K562 (cell line): ENCODE measurements at regions not wholly inside any gene's neighbourhood (a gene's known extent, or its start where the extent isn't known, plus 50 kb on each side); places are given as distances from the start of the nearest gene placed in this dataset.
A peak's percentile ranks its signal among the peaks of the same experiment; 100 is the strongest.

Experiments used
- ATAC-seq: fragments of 200-7000 bp; cut with Tn5 transposase; 3 replicates; pipeline ENCODE4 v1.9.1; 2020; ENCODE audit warnings: moderate library complexity
- BruUV-seq: library from RNA; stranded (reverse); fragments of 400-500 nt; replicated peaks from 2 replicates; lab custom pipeline; 2021; lab: Mats Ljungman, UMichigan
- CTCF ChIA-PET: fragments of 300-600 bp; formaldehyde crosslinking; extraction: SDS; loops from one replicate; lab custom pipeline; 2021; ENCODE audit warnings: low intra/inter-chr PET ratio; lab: Yijun Ruan, JAX
- POLR2A ChIA-PET: fragments of 300-600, 350-650 bp; sonication (Branson Sonifier 250); formaldehyde crosslinking; extraction: SDS; loops from one replicate; lab custom pipeline; 2021; ENCODE audit warnings: antibody characterized with exemption, inconsistent platforms; lab: Yijun Ruan, JAX
- DNase-seq, 4 experiments: peaks; one replicate each; pipeline versions ENCODE4 v3.0.0 to v3.0.0-alpha.2; 2011 to 2018; ENCODE audit warnings: low spot score in 3 of 4, mixed read lengths in 3 of 4; ENCODE audit errors: extremely low read depth in 1 of 4
- FAIRE-seq: peaks from 2 replicates; lab custom pipeline; 2011; peaks lifted over from hg19 to GRCh38; lab: Jason Lieb, UNC
- H2AFZ ChIP-seq: 2 replicates; pipeline ENCODE4 v1.6.0; 2011; ENCODE audit warnings: low read depth, low read length, control low read depth, inconsistent platforms
- H3K27ac ChIP-seq: fragments of 200-600 bp; 3 replicates; pipeline ENCODE4 v1.8.0; 2011; ENCODE audit warnings: low read depth, mild to moderate bottlenecking, control low read depth, inconsistent platforms, low read length, moderate library complexity, mixed read lengths; ENCODE audit errors: extremely low read depth
- H3K27me3 ChIP-seq, 2 experiments: fragments of 300-600 bp in 1 of 2; 2 replicates in 1 of 2; 3 replicates in 1 of 2; pipeline versions ENCODE4 v1.6.0 to v1.8.0; 2011; ENCODE audit warnings: inconsistent platforms in 2 of 2, low read length in 2 of 2, mild to moderate bottlenecking in 1 of 2, mixed read lengths in 1 of 2, moderate library complexity in 1 of 2; ENCODE audit not compliant: control insufficient read depth in 2 of 2, insufficient read depth in 2 of 2
- H3K36me3 ChIP-seq: fragments of 300-600 bp; 3 replicates; pipeline ENCODE4 v1.8.0; 2011; ENCODE audit warnings: mild to moderate bottlenecking, low read length, inconsistent platforms; ENCODE audit not compliant: control insufficient read depth, insufficient read depth
- H3K4me1 ChIP-seq, 2 experiments: fragments of 200-600 bp in 1 of 2; replicated peaks in 1 of 2; 2 replicates in 1 of 2; 3 replicates in 1 of 2; pipeline versions ENCODE4 v1.5.1 to v1.8.0; 2011; ENCODE audit warnings: inconsistent platforms in 2 of 2, low read length in 2 of 2, mild to moderate bottlenecking in 1 of 2, mixed read lengths in 1 of 2, moderate library complexity in 1 of 2; ENCODE audit not compliant: control insufficient read depth in 2 of 2, insufficient read depth in 2 of 2
- H3K4me2 ChIP-seq: 2 replicates; pipeline ENCODE4 v1.6.1; 2011; ENCODE audit warnings: low read length, control low read depth, inconsistent platforms, mixed read lengths; ENCODE audit not compliant: insufficient read depth
- H3K4me3 ChIP-seq: fragments of 200-600 bp; sonication (generic), shearing (Covaris generic); 2 replicates; pipeline ENCODE4 v1.5.1; 2016; ENCODE audit warnings: control low read depth, inconsistent platforms
- H3K79me2 ChIP-seq: fragments of 200-600 bp; 3 replicates; pipeline ENCODE4 v1.8.0; 2011; ENCODE audit warnings: low read length, inconsistent platforms; ENCODE audit not compliant: control insufficient read depth, insufficient read depth
- H3K9ac ChIP-seq, 2 experiments: 2 replicates each; pipeline versions ENCODE4 v1.6.0 to v1.6.1; 2011; ENCODE audit warnings: low read depth in 2 of 2, low read length in 2 of 2, control low read depth in 1 of 2, inconsistent platforms in 1 of 2, mild to moderate bottlenecking in 1 of 2, mixed read lengths in 1 of 2; ENCODE audit not compliant: insufficient read depth in 1 of 2
- H3K9me1 ChIP-seq: one replicate; pipeline ENCODE4 v1.6.0; 2011; ENCODE audit warnings: inconsistent platforms, mild to moderate bottlenecking, low read length, moderate library complexity; ENCODE audit not compliant: control insufficient read depth, insufficient read depth
- H3K9me3 ChIP-seq: replicated peaks from 2 replicates; pipeline ENCODE4 v1.5.1; 2011; ENCODE audit warnings: low read depth, low read length, inconsistent platforms; ENCODE audit not compliant: control insufficient read depth, insufficient read depth
- H4K20me1 ChIP-seq: replicated peaks from 2 replicates; pipeline ENCODE4 v1.6.1; 2011; ENCODE audit warnings: low read length, inconsistent platforms, mixed read lengths; ENCODE audit not compliant: control insufficient read depth, insufficient read depth
- CEBPB ChIP-seq: fragments of 450-650 bp; IDR thresholded peaks from 2 replicates; pipeline ENCODE4 v1.6.1; 2016; ENCODE audit warnings: missing genetic modification characterization, missing compliant biosample characterization
- CEBPG ChIP-seq, 3 experiments: fragments of 200-800 bp in 1 of 3; sonication (Bioruptor generic) in 1 of 3; sonication (generic) in 1 of 3; formaldehyde crosslinking in 1 of 3; IDR thresholded peaks in 2 of 3; conservative IDR thresholded peaks in 1 of 3; 2 replicates each; pipeline versions ENCODE4 v1.6.1 to v1.8.0; 2016 to 2022; ENCODE audit warnings: missing compliant biosample characterization in 2 of 3, missing genetic modification characterization in 2 of 3, mild to moderate bottlenecking in 1 of 3, missing genetic modification reagents in 1 of 3
- EHMT2 ChIP-seq: fragments of 450-650 bp; IDR thresholded peaks from 2 replicates; pipeline ENCODE4 v1.6.1; 2018; ENCODE audit warnings: antibody characterized with exemption
- FOSL1 ChIP-seq: fragments of 200-800 bp; sonication (Bioruptor generic); conservative IDR thresholded peaks from 2 replicates; pipeline ENCODE4 v1.6.1; 2016; ENCODE audit warnings: missing genetic modification characterization, missing compliant biosample characterization
- RHOXF2B ChIP-seq: fragments of 250-450 bp; sonication (Bioruptor Pico); conservative IDR thresholded peaks from 2 replicates; pipeline ENCODE4 v1.5.1; 2021
- ZC3H4 ChIP-seq: sonication (generic); formaldehyde crosslinking; IDR thresholded peaks from 2 replicates; pipeline ENCODE4 v1.9.0; 2021; ENCODE audit warnings: missing genetic modification reagents, borderline replicate concordance
- WGBS: fragments of 100-300 bp; shearing (Covaris generic); methylation state at CpG from one replicate; pipeline ENCODE4 v1.1.6; 2016; ENCODE audit warnings: low coverage, mixed read lengths; ENCODE audit not compliant: insufficient coverage; ENCODE audit errors: missing lambda C conversion rate; 5-methylcytosine and 5-hydroxymethylcytosine counted together
- in situ Hi-C: fragments of 300-500 bp; cut with MboI; formaldehyde crosslinking; loops from 4 replicates; pipeline ENCODE4 v1.15.0; 2018; ENCODE audit warnings: inconsistent platforms, mixed read lengths
- intact Hi-C: fragments of 100-400 bp; cut with micrococcal nuclease; formaldehyde crosslinking; loops from 2 replicates; pipeline ENCODE4 v1.14.2; 2022

DNA sequence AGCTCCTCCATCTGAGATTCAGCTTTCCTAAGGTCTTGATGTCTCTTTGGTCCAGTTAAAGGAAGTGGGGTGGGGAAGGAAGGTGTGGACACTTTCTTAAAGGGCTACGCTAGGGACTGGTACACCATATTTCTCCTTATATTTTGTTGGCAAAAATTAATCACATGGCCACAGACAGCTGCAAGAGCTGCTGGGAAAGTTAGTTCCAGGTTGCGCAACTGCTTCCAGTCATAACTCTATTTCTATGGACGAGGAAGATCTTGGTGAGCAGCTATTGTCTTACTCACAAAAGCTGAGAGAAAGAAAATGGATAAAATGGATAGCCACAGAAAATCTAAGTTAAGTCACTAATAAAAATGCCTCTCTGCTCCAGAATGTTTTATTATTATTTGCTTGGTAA lies 60.7 kb upstream of the PPM1B start:
- TF ChIP-seq CEBPB (peak; percentile 92), RHOXF2B (CRISPR knock-in tag) (no peak), CEBPG (CRISPR knock-in tag; IDR thresholded peaks at IDR 0.05) (peak; percentile 69), CEBPG (tag; conservative IDR thresholded peaks at IDR 0.05 in 1 of 2, IDR thresholded peaks at IDR 0.05 in 1 of 2) (peak; percentile 79 to 87), EHMT2 (no peak)
- H3K4me3 ChIP-seq, result no peak overlapping the region

DNA sequence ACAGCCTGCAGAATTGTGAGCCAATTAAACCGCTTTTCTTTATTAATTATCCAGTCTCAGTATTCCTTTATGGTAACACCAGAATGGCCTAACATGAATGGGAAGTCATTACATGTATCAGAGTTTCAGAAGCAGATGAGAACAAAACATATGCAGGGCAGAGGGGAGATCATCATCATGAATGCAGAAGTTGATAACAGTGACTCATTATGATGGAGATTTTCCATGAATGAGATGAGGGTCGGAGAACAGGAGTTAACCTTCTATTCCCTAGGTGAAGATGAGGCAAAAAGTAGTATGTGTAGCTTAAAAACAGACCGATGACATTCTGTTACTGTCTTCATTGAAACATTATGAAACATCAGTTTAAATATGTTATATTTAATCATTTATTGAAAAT lies 59.5 kb upstream of the PPM1B start:
- CTCF ChIA-PET, result no interaction called here
- no peak overlapping the region for H3K4me2 ChIP-seq

More for the DNA sequence above, 60.7 kb upstream of the PPM1B start:
- Histone ChIP-seq H3K27ac (no peak overlapping the region), H3K36me3 (no peaks in the 10 kb centered on the region), H3K4me1 (no peaks in the 10 kb centered on the region), H3K4me2 (no peak overlapping the region), H3K27me3 (peaks cover 12 to 17% of the 10 kb centered on the region in 2 experiments; a peak in 4 of 5 replicates), H3K79me2 (no peaks in the 10 kb centered on the region), H3K9me1 (no peaks in the 10 kb centered on the region), H2AFZ (no peak overlapping the region), H3K9ac (no peak overlapping the region), H3K9me3 (no peaks in the 10 kb centered on the region), H4K20me1 (no peaks in the 10 kb centered on the region)
- ATAC-seq, result no peak
- in situ Hi-C loops (no loop called here), intact Hi-C loops (no loop called here)
- no peak for DNase-seq
- BruUV-seq, result no TSS peak
- CTCF ChIA-PET, result no interaction called here
- no peak for FAIRE-seq
- POLR2A ChIA-PET, result interaction anchor here (1.2 kb wide), 1 partner anchor 71 kb away, joined by 3 read pairs; no protein-coding TSS in a partner anchor
- WGBS, result 26% methylated on average over 3 of the region's 3 CpGs

More for the DNA sequence above, 59.5 kb upstream of the PPM1B start:
- Histone ChIP-seq H3K27ac (no peak overlapping the region), H3K36me3 (no peaks in the 10 kb centered on the region), H3K79me2 (no peaks in the 10 kb centered on the region), H3K9me3 (no peaks in the 10 kb centered on the region), H3K9ac (no peak overlapping the region), H2AFZ (no peak overlapping the region), H3K4me3 (no peak overlapping the region), H4K20me1 (no peaks in the 10 kb centered on the region), H3K4me1 (no peaks in the 10 kb centered on the region), H3K27me3 (peaks cover 3 to 17% of the 10 kb centered on the region in 2 experiments; a peak in 1 of 5 replicates), H3K9me1 (no peaks in the 10 kb centered on the region)
- POLR2A ChIA-PET, result no interaction called here
- DNase-seq, result no peak
- no TSS peak for BruUV-seq
- ATAC-seq, result no peak
- FAIRE-seq, result no peak
- TF ChIP-seq FOSL1 (tag), result peak; percentile 44
- TF ChIP-seq ZC3H4 (CRISPR knock-in tag), result no peak
- in situ Hi-C loops (no loop called here), intact Hi-C loops (no loop called here)
- 6% methylated on average over 3 of the region's 3 CpGs for WGBS
